Endodermal cell (in vitro differentiated cells): ENCODE measurements at regions not wholly inside any gene's neighbourhood (a gene's known extent, or its start where the extent isn't known, plus 50 kb on each side); places are given as distances from the start of the nearest gene placed in this dataset.

Experiments
- DNase-seq: peaks from one replicate; pipeline ENCODE4 v3.0.0-alpha.2; 2017
- H3K27ac ChIP-seq: 2 replicates; pipeline ENCODE4 v1.5.1; 2013; ENCODE audit warnings: mild to moderate bottlenecking, low read depth, low read length, moderate library complexity
- H3K27me3 ChIP-seq: 2 replicates; pipeline ENCODE4 v1.6.1; 2013; ENCODE audit warnings: mild to moderate bottlenecking, low read length, moderate library complexity; ENCODE audit not compliant: insufficient read depth, control insufficient read depth, poor library complexity, severe bottlenecking
- H3K36me3 ChIP-seq: 2 replicates; pipeline ENCODE4 v1.7.0; 2013; ENCODE audit warnings: mild to moderate bottlenecking, low read length, moderate library complexity; ENCODE audit not compliant: control insufficient read depth, insufficient read depth
- H3K4me1 ChIP-seq: one replicate; pipeline ENCODE4 v1.7.0; 2013; ENCODE audit warnings: low read length; ENCODE audit not compliant: control insufficient read depth, insufficient read depth
- H3K4me3 ChIP-seq: 2 replicates; pipeline ENCODE4 v1.5.1; 2013; ENCODE audit warnings: mild to moderate bottlenecking, low read length, moderate library complexity
- H3K9ac ChIP-seq: 2 replicates; pipeline ENCODE4 v1.6.1; 2013; ENCODE audit warnings: mild to moderate bottlenecking, low read length, moderate library complexity; ENCODE audit not compliant: poor library complexity, severe bottlenecking; ENCODE audit errors: extremely low read depth
- H3K9me3 ChIP-seq: 2 replicates; pipeline ENCODE4 v1.6.1; 2013; ENCODE audit warnings: mild to moderate bottlenecking, low read length, moderate library complexity; ENCODE audit not compliant: control insufficient read depth
- H3K27ac Mint-ChIP-seq: 2 replicates; pipeline ENCODE4 v1.8.0; 2020; ENCODE audit warnings: mixed read lengths
- H3K27me3 Mint-ChIP-seq: 2 replicates; pipeline ENCODE4 v1.8.0; 2021; ENCODE audit warnings: mild to moderate bottlenecking, mixed read lengths; ENCODE audit not compliant: insufficient read depth
- H3K36me3 Mint-ChIP-seq: 2 replicates; pipeline ENCODE4 v1.8.0; 2020; ENCODE audit warnings: low read depth, mixed read lengths
- H3K4me1 Mint-ChIP-seq: 2 replicates; pipeline ENCODE4 v1.8.0; 2020; ENCODE audit warnings: mixed read lengths
- H3K4me3 Mint-ChIP-seq: 2 replicates; pipeline ENCODE4 v1.8.0; 2020; ENCODE audit warnings: mild to moderate bottlenecking, moderate library complexity, mixed read lengths
- H3K9me3 Mint-ChIP-seq: 2 replicates; pipeline ENCODE4 v1.8.0; 2020; ENCODE audit warnings: mild to moderate bottlenecking, mixed read lengths
- WGBS, 2 experiments: methylation state at CpG; one replicate each; pipeline versions ENCODE4 v1.1.5 to v1.1.7; 2013; ENCODE audit warnings: missing lambda C conversion rate in 2 of 2, mixed read lengths in 1 of 2; ENCODE audit not compliant: insufficient coverage in 1 of 2, insufficient read length in 1 of 2; 5-methylcytosine and 5-hydroxymethylcytosine counted together
- TF ChIP-seq, protein P1 (sequence below): fragments of 200-600 bp; sonication (generic); conservative IDR thresholded peaks from 2 replicates; pipeline ENCODE4 v1.5.0; 2021; ENCODE audit warnings: antibody characterized with exemption, mild to moderate bottlenecking

DNA sequence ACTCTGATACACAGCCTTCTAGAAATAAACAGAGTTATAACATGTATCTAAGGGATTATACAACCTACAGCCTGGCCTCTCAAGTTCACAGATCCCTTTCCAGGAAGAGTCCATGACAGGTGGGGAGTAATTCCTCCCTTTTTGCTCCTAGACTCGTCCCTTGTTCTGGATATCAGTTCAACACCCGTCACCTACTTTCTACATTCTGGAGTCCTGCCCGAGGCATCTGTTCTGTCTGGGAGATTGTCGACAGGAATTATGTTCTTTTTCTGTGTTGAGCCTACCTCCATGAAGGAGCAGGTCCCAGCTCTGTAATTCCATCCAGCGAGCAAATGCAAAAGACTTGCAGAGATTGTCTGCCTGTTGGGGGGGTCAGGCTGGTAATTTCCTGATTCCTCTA, 224.6 kb upstream of the NTM start:
- Histone ChIP-seq H3K9me3 (no peaks in the 10 kb centered on the region), H3K4me3 (no peak overlapping the region), H3K9ac (no peak overlapping the region), H3K4me1 (no peaks in the 10 kb centered on the region), H3K27me3 (no peaks in the 10 kb centered on the region), H3K36me3 (no peaks in the 10 kb centered on the region), H3K27ac (no peak overlapping the region)
- Mint-ChIP-seq H3K4me1 (no peaks in the 10 kb centered on the region), H3K36me3 (no peaks in the 10 kb centered on the region), H3K27ac (no peak overlapping the region), H3K9me3 (no peaks in the 10 kb centered on the region), H3K27me3 (no peaks in the 10 kb centered on the region), H3K4me3 (no peak overlapping the region)
- TF ChIP-seq, protein P1, sequence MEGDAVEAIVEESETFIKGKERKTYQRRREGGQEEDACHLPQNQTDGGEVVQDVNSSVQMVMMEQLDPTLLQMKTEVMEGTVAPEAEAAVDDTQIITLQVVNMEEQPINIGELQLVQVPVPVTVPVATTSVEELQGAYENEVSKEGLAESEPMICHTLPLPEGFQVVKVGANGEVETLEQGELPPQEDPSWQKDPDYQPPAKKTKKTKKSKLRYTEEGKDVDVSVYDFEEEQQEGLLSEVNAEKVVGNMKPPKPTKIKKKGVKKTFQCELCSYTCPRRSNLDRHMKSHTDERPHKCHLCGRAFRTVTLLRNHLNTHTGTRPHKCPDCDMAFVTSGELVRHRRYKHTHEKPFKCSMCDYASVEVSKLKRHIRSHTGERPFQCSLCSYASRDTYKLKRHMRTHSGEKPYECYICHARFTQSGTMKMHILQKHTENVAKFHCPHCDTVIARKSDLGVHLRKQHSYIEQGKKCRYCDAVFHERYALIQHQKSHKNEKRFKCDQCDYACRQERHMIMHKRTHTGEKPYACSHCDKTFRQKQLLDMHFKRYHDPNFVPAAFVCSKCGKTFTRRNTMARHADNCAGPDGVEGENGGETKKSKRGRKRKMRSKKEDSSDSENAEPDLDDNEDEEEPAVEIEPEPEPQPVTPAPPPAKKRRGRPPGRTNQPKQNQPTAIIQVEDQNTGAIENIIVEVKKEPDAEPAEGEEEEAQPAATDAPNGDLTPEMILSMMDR = no peak
- WGBS, 2 experiments = 92 to 100% methylated on average over 4 to 5 of the region's 5 CpGs
- DNase-seq = no peak

DNA sequence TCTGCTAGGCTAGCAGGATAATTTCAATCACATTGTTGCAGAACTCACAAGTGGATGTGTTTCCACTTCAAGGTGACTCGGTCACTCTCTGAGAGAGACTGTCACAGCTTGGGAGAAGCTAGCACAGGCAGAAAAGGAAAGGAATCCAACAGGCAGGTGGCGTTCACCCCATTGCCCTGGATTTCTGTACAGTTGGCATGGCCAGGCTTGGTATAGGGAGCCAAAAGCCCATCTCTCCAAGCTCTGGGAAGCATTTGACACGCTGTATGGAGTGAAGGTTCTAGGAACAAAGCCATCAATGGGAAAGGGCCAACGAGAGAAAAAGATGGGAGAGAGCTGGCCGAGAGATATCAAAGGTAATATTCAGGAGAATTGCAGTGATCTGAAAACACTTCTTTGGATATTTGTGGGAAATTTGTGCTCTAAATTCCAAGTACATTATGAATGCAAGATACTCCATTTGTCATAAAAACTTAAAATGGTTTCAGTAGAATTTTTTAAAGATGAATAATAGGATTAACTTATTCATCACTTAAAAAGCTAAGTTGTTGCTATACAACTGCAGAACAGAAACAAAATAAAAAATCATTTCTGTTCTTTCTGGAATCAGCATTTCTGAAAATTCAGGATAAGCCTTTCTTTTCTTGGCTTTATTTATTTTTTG, 223.5 kb upstream of the NTM start:
- no peaks in the 10 kb centered on the region for H3K27me3 Mint-ChIP-seq
- TF ChIP-seq, protein P1 = no peak
- Histone ChIP-seq H3K36me3 (no peaks in the 10 kb centered on the region), H3K27me3 (no peaks in the 10 kb centered on the region), H3K9me3 (no peaks in the 10 kb centered on the region), H3K4me3 (no peak overlapping the region), H3K27ac (no peak overlapping the region), H3K9ac (no peak overlapping the region), H3K4me1 (no peaks in the 10 kb centered on the region)
- no peaks in the 10 kb centered on the region for H3K36me3 Mint-ChIP-seq
- H3K4me3 Mint-ChIP-seq = no peak overlapping the region
- H3K27ac Mint-ChIP-seq = no peak overlapping the region
- no peaks in the 10 kb centered on the region for H3K9me3 Mint-ChIP-seq
- H3K4me1 Mint-ChIP-seq = peaks cover 8% of the 10 kb centered on the region
- 88 to 92% methylated on average over 5 of the region's 5 CpGs for WGBS, 2 experiments
- DNase-seq = no peak

DNA sequence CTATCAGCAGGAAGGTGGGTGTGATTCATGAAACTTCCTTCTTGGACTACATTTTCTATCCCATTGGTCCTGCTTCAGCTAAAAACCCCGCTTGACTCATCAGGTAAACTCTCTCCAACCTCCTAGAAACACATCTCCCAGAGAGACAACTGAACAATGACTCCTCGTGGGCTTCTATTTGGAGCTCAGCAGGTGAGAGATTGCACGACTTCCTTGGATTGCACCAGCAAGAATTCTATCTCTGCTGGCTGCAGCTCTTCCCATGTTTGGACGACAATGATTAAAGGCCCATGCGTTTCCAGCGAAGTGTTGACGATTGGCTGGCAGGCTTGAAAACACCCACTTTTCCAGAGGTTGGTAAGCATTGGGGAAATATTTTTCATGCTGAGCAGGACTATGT, 216.1 kb upstream of the NTM start:
- Histone ChIP-seq H3K4me1 (peaks cover 27% of the 10 kb centered on the region), H3K9ac (no peak overlapping the region), H3K27me3 (no peaks in the 10 kb centered on the region), H3K36me3 (no peaks in the 10 kb centered on the region), H3K4me3 (peak overlapping the region; percentile 31), H3K9me3 (no peaks in the 10 kb centered on the region), H3K27ac (no peak overlapping the region)
- TF ChIP-seq, protein P1 = no peak
- DNase-seq = peak; percentile 71
- H3K27ac Mint-ChIP-seq = peak overlapping the region; percentile 83
- H3K4me1 Mint-ChIP-seq = peaks cover 53% of the 10 kb centered on the region
- H3K36me3 Mint-ChIP-seq = no peaks in the 10 kb centered on the region
- H3K9me3 Mint-ChIP-seq = no peaks in the 10 kb centered on the region
- 45 to 47% methylated on average over 7 of the region's 7 CpGs for WGBS, 2 experiments
- H3K4me3 Mint-ChIP-seq = peak overlapping the region; percentile 20
- no peaks in the 10 kb centered on the region for H3K27me3 Mint-ChIP-seq
